GM12891 (cell line): ENCODE measurements at regions not wholly inside any gene's neighbourhood (a gene's known extent, or its start where the extent isn't known, plus 50 kb on each side); places are given as distances from the start of the nearest gene placed in this dataset.
A peak's percentile ranks its signal among the peaks of the same experiment; 100 is the strongest.

Experiments used
- DNase-seq: peaks from one replicate; pipeline ENCODE4 v3.0.0; 2011; ENCODE audit warnings: low spot score; ENCODE audit not compliant: insufficient read length
- FAIRE-seq: peaks from 2 replicates; lab custom pipeline; 2011; peaks lifted over from hg19 to GRCh38; lab: Jason Lieb, UNC
- PAX5 ChIP-seq: IDR thresholded peaks from 2 replicates; pipeline ENCODE4 v1.6.1; 2011; ENCODE audit warnings: low read length, moderate library complexity, mild to moderate bottlenecking; ENCODE audit not compliant: insufficient read depth, severe bottlenecking
- POLR2A ChIP-seq: IDR thresholded peaks from 2 replicates; pipeline ENCODE4 v1.6.1; 2011; ENCODE audit warnings: low read depth, low read length, control low read depth
- POLR2AphosphoS5 ChIP-seq: IDR thresholded peaks from 2 replicates; pipeline ENCODE4 v1.6.1; 2011; ENCODE audit warnings: low read depth, low read length, control low read depth
- POU2F2 ChIP-seq: IDR thresholded peaks from 2 replicates; pipeline ENCODE4 v1.6.1; 2011; ENCODE audit warnings: low read depth, mild to moderate bottlenecking, control low read depth, low read length, moderate library complexity
- SPI1 ChIP-seq: IDR thresholded peaks from 2 replicates; pipeline ENCODE4 v1.6.1; 2011; ENCODE audit warnings: low read depth, low read length, control low read depth
- TAF1 ChIP-seq: IDR thresholded peaks from 2 replicates; pipeline ENCODE4 v1.6.1; 2011; ENCODE audit warnings: low read depth, low read length, control low read depth

DNA sequence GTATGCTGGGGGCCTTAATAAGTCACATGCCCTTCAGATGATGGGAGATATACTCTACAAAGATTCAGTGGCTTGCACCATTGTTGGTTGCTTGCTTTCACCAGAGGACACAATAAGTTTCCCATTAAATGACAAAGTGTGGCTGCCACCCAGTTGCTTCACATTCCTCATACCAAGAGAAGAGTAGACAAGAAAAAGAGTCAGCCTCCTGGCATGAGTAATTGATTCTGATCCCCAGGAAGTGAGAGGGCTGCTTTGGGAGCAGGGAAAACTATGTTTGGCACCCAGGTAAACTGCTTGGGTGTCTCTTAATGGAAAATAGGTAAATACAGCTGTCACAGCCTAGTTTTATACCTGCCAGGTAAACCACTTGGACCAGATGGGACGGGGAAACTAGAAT, 66.7 kb upstream of the IL6 start:
- no peak for TF ChIP-seq POLR2AphosphoS5
- FAIRE-seq: no peak
- no peak for DNase-seq

DNA sequence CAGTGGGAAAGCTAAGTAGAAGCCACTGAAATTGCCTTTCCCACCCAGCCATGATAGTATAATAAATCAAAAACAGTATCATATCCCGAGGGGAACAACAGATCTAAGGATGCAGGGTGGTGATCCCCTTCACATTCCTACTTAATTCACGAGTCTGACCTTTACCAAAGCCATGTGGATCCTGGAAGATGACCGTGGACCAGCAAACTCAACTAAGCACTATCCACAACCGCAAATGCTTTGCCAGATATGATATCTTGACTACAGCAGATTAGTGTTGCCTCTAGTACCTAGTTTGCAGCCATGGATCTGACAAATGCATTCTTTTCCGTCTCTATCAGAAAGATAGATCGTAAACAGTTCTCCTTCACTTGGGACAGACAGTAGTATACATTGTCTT, 67.3 kb upstream of the IL6 start:
- TF ChIP-seq TAF1 (no peak), POLR2AphosphoS5 (no peak), POU2F2 (no peak), POLR2A (no peak), PAX5 (no peak), SPI1 (no peak)
- peak; percentile 47 for FAIRE-seq
- DNase-seq: no peak

DNA sequence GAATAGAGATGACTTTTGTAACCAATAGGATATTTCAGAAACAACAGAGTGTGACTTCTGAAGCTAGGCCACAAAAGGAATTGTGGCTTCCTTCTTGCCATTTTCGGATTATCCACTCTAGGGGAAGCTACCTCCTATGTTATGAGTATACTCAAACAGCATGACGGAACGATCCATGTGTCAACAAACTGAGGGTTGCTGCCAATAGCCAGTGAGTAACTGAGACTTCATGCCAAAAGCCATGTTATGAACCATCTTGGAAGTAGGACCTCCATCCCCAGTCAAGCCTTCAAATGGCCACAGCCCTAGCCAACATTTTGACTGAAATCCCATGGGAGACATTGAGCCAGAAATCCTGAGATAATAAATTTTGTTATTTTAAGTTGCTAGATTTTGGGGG, 69.0 kb upstream of the IL6 start:
- DNase-seq: no peak
- no peak for FAIRE-seq
- no peak for TF ChIP-seq POLR2A
- TF ChIP-seq PAX5: no peak
- TF ChIP-seq SPI1: no peak
- TF ChIP-seq POLR2AphosphoS5: no peak
- TF ChIP-seq TAF1: no peak
- no peak for TF ChIP-seq POU2F2

DNA sequence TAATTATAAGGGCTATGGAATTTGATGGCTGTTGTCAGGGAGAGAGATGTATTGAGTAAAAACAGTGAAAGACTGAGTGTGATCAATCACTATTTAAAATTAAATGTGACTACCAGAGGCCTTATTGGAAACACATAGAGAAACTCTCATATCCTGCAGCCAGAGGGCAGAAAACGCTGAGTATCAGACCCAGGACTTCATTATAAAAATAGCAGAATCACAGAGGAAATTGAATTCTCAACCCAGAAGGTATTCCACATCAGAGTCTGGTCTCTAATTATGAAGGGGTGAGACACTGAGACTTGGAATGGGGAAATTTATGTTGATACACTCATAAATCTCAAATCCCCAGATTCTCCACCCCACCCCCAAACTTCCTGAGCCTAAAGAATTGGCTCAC, 69.5 kb upstream of the IL6 start:
- TF ChIP-seq POLR2AphosphoS5 (no peak), POLR2A (no peak), PAX5 (no peak), TAF1 (no peak), POU2F2 (no peak), SPI1 (no peak)
- DNase-seq (no peak), FAIRE-seq (no peak)

DNA sequence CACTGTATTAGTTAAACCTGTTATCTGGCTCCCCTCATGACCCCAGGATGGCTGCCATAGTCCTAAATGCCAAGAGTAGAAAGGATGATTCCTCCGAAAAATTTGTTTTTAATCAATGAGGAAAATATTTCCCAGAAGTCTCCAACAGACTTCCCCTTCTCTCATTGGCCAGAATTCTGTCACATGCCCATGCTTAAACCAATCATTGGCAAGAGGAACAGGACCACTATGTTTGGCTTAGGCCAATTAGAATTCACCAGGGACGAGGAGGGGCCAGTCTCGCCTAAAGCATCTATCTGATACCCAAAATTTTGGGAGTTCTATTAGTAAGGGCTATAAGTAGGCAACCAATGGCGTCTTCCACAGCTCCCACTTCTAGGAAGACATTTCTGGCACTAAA, 71.2 kb upstream of the IL6 start:
- no peak for TF ChIP-seq TAF1
- TF ChIP-seq POLR2AphosphoS5: no peak
- TF ChIP-seq SPI1: no peak
- TF ChIP-seq PAX5: no peak
- TF ChIP-seq POLR2A: no peak
- no peak for TF ChIP-seq POU2F2
- DNase-seq (no peak), FAIRE-seq (no peak)

DNA sequence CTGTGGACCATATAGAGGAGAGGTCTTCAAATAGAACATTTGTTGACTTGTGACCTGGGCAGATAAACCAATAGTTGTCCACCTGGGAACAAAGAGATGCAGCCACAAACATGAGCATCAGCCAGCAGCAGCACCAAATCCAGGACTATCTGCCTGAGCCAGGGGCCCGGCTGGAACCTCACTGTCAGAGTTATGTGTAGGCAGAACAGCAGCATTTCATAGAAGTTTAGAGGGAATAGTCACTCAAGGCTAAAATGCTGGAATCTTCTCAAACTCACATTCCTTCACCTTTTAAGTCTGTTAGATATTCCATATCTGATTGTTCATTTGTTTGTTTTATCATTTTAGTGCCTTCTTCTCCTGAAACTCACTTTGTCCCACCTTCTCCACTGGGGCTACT, 72.2 kb upstream of the IL6 start:
- no peak for FAIRE-seq

DNA sequence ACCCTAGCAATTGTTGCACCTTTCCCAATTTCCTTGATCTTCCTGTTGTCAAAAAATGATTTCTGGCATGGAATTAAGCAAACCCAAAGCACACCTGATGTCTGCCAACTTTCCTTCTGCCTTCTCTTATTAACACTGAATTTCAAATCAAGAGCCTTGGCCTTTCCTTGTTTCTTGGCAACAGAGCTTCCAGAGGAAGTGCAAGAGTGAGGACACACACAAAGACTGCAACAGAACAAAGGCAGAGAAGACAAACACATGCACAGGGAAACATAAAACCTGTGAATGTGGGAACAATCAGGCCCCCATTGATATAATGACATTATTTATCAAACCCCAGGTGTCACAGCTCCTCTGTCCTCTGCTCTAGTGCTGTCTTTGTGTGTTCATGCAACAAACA, 73.0 kb upstream of the IL6 start:
- no peak for FAIRE-seq
- DNase-seq: no peak
- TF ChIP-seq PAX5: no peak
- TF ChIP-seq SPI1: no peak
- TF ChIP-seq POU2F2: no peak
- TF ChIP-seq POLR2A: no peak
- no peak for TF ChIP-seq POLR2AphosphoS5
- no peak for TF ChIP-seq TAF1

More for the DNA sequence above, 72.2 kb upstream of the IL6 start:
- TF ChIP-seq POLR2A: no peak
- no peak for DNase-seq

DNA sequence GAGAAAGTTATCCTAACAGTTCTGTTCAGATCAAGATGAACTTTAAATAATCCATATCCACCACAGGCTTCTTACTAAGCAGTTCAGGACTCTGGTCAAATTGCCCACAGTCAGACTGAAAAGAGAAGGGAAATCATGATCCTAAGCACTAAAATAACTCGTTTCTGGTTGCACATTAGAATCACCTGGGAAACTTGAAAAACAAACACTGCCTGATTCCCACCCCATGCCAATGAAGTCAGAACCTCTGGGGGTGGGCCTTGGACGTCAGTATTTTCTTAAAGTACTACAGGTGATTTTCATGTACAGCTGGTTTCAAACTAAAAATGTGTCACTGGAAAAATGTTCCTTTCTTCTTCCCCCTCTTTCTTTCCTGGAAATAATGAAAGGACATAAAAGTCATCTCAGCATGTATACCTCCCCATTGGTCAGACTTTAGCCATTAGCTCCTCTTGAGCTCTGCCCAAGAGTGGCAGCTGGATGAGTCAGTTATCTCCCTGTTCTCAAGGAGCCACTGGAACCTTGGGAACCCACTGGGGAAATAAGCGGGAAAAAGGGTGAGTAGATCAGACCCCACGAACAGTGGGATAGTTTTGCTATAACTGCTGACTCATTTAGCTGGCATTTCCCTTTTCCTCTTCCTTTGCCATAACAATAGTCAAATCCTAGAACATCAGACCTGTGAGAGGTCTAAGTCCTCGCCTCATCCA, 75.3 kb upstream of the IL6 start:
- FAIRE-seq (no peak), DNase-seq (no peak)
- TF ChIP-seq POLR2AphosphoS5: no peak
- TF ChIP-seq TAF1: no peak
- no peak for TF ChIP-seq POLR2A
- TF ChIP-seq POU2F2: no peak
- TF ChIP-seq SPI1: no peak
- TF ChIP-seq PAX5: no peak

DNA sequence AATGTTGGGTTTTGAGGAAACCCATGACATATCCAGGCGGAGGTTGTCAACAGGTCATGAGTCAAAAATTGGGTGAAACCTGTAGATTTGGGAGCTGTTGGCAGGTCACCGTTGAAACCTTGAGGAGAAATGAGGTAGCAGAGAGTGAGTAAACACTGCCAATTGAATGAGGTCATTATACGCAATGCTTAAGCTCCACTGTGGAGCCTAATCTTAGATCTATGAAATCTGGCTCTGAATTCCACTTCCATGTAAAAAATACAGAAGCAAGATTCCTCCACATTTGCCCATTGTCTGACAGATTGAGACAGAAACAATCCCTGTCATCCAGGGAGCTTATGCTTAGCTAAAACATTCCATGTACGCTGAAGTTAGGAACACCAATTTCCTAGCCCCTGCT, 76.0 kb upstream of the IL6 start:
- DNase-seq: no peak
- no peak for FAIRE-seq

DNA sequence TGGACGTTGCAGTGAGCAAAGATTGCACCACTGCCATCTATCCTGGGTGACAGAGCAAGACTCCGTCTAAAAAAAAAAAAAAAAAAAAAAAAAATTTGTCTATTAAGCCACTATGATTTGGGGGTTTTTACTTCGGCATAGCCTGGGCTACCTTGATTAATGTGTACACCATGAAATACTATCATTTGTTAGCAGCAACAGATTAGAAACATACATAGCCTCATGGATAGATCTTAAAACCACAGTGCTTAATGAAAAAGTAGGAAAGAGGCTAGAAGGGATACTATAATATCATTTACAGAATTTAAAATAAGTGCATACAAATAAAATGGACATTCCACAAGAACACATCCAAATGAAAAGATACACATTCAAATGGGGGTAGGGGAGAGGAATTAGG, 77.3 kb upstream of the IL6 start:
- TF ChIP-seq POLR2A: no peak
- no peak for TF ChIP-seq POLR2AphosphoS5
- no peak for TF ChIP-seq TAF1
- no peak for TF ChIP-seq PAX5
- TF ChIP-seq SPI1: no peak
- TF ChIP-seq POU2F2: no peak
- no peak for FAIRE-seq
- DNase-seq: no peak

More for the DNA sequence above, 76.0 kb upstream of the IL6 start:
- TF ChIP-seq TAF1 (no peak), POLR2A (no peak), POU2F2 (no peak), PAX5 (no peak), SPI1 (no peak), POLR2AphosphoS5 (no peak)
